Smooth muscle cell (in vitro differentiated cells): ENCODE measurements at regions not wholly inside any gene's neighbourhood (a gene's known extent, or its start where the extent isn't known, plus 50 kb on each side); places are given as distances from the start of the nearest gene placed in this dataset.

Experiments used
- DNase-seq: peaks from one replicate; lab custom pipeline; 2025; ENCODE audit not compliant: unreplicated experiment; lab: John Stamatoyannopoulos, UW
- H2AFZ ChIP-seq: fragments of 200-600 bp; sonication (generic); 2 replicates; pipeline ENCODE4 v1.6.0; 2016; ENCODE audit warnings: antibody characterized with exemption, low read depth, mild to moderate bottlenecking
- H3F3A ChIP-seq: fragments of 200-600 bp; sonication (generic); 2 replicates; pipeline ENCODE4 v1.6.0; 2017; ENCODE audit warnings: antibody characterized with exemption, low read depth
- H3K27ac ChIP-seq: fragments of 200-600 bp; sonication (generic); 2 replicates; pipeline ENCODE4 v1.5.1; 2016; ENCODE audit warnings: low read depth, mild to moderate bottlenecking
- H3K27me3 ChIP-seq: fragments of 200-600 bp; sonication (generic); 2 replicates; pipeline ENCODE4 v1.6.1; 2016; ENCODE audit warnings: low read depth, mild to moderate bottlenecking
- H3K36me3 ChIP-seq: fragments of 200-600 bp; sonication (generic); 2 replicates; pipeline ENCODE4 v1.5.1; 2016; ENCODE audit warnings: low read depth
- H3K4me1 ChIP-seq: fragments of 200-600 bp; sonication (generic); 2 replicates; pipeline ENCODE4 v1.5.1; 2016; ENCODE audit warnings: low read depth
- H3K4me2 ChIP-seq: fragments of 200-600 bp; sonication (generic); 2 replicates; pipeline ENCODE4 v1.6.0; 2016; ENCODE audit warnings: mild to moderate bottlenecking
- H3K4me3 ChIP-seq: fragments of 200-600 bp; sonication (generic); 2 replicates; pipeline ENCODE4 v1.5.1; 2016; ENCODE audit warnings: mild to moderate bottlenecking
- H3K79me2 ChIP-seq: fragments of 200-600 bp; sonication (generic); 2 replicates; pipeline ENCODE4 v1.6.0; 2016; ENCODE audit warnings: low read depth, mild to moderate bottlenecking
- H3K9ac ChIP-seq: fragments of 200-600 bp; sonication (generic); 2 replicates; pipeline ENCODE4 v1.6.0; 2016; ENCODE audit warnings: low read depth
- H3K9me3 ChIP-seq: fragments of 200-600 bp; sonication (generic); replicated peaks from 2 replicates; pipeline ENCODE4 v1.5.1; 2016; ENCODE audit warnings: low read depth
- H4K20me1 ChIP-seq: fragments of 200-600 bp; sonication (generic); 2 replicates; pipeline ENCODE4 v1.6.0; 2016; ENCODE audit warnings: low read depth
- CTCF ChIP-seq: fragments of 200-600 bp; sonication (generic); IDR thresholded peaks from 2 replicates; pipeline ENCODE4 v1.5.1; 2017; ENCODE audit warnings: borderline replicate concordance, mild to moderate bottlenecking, antibody characterized with exemption; ENCODE audit not compliant: insufficient read depth, poor library complexity, severe bottlenecking
- WGBS: methylation state at CpG from one replicate; pipeline ENCODE4 v1.1.7; 2016; ENCODE audit warnings: low lambda C conversion rate; 5-methylcytosine and 5-hydroxymethylcytosine counted together

DNA sequence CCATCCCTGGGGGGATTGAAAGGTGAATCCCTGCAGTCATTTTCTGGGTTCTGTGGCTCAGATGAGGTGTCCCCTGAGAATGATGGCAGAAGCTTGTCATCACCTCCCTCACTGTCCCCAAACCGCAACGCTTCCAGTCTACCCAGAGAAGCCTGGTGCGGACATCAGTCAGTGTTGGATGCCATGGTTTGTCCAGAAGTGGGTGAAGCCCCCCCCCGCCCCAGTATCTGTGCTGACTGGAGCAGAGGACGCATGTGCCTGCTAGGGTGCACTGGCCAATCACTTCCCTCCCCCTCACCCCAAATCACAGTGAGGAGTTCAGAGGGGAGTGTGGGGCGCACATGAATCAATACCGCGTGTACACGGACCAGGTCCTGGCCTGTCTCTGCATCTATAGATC, 150.5 kb downstream of the TEX29 start:
- no peaks in the 10 kb centered on the region for H3F3A ChIP-seq
- H3K79me2 ChIP-seq = no peaks in the 10 kb centered on the region
- H3K4me3 ChIP-seq = no peak overlapping the region
- H3K27ac ChIP-seq = no peak overlapping the region
- 92% methylated on average over 9 of the region's 9 CpGs for WGBS
- no peak for TF ChIP-seq CTCF
- no peak overlapping the region for H2AFZ ChIP-seq
- H3K9me3 ChIP-seq = no peaks in the 10 kb centered on the region
- H3K27me3 ChIP-seq = peaks cover 9% of the 10 kb centered on the region
- H3K9ac ChIP-seq = no peak overlapping the region
- no peaks in the 10 kb centered on the region for H3K36me3 ChIP-seq
- no peaks in the 10 kb centered on the region for H3K4me1 ChIP-seq
- no peak for DNase-seq
- H4K20me1 ChIP-seq = no peaks in the 10 kb centered on the region
- no peak overlapping the region for H3K4me2 ChIP-seq

- Histone ChIP-seq H2AFZ (no peak overlapping the region), H3K9me3 (no peaks in the 10 kb centered on the region), H3K4me1 (no peaks in the 10 kb centered on the region), H3K4me2 (no peak overlapping the region), H4K20me1 (no peaks in the 10 kb centered on the region), H3K4me3 (no peak overlapping the region), H3K79me2 (no peaks in the 10 kb centered on the region), H3K36me3 (no peaks in the 10 kb centered on the region), H3F3A (no peaks in the 10 kb centered on the region), H3K9ac (no peak overlapping the region), H3K27ac (no peak overlapping the region), H3K27me3 (peaks cover 9% of the 10 kb centered on the region)
- no peak for DNase-seq
- no peak for TF ChIP-seq CTCF
- 94% methylated on average over 10 of the region's 10 CpGs for WGBS
Measured at GRCh38 chr13:111472083-111472482, 151.6 kb downstream of the TEX29 start.

DNA sequence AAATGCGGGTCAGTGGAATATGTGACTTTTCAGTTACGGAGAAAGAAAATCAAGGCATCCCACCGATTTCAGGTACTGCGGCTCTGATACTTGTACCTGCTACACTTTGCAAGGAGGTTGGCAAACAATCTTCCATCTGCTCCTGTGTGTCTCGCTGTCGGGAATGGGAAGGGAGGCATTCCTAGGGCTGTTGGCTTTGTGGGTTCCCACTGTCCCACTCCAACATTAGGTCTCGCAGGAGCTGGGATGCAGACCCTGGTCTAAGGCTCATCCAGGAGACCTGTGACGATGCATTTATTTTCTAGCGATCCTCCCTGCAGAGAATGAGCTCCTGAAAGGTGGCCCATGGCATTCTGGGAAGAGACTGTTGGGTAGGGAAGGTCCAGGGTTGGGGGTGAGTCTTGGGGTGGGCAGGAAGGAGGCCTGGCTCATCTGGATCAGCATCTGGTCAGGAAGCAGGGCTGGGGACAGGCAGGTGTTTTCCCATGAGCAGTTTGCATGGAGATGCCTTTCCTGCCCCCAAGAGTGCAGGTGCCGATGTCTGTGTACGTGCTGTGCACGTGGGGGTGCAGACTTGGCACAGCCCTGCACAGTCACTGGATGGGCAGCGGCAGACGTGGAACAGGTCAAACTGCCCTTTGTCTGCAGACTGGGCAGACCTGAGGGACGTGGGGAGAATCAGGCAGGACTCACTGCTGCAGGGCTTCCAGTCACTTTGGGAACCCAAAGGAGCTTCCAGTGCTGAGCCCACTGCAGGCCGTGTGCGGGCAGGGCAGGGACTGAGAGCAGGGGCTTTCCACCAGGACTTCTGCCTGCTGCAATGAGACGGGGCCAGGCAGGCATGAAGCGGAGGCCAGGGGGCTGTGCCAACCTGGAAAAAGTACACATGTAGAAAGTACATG, 152.4 kb downstream of the TEX29 start:
- Histone ChIP-seq H3K79me2 (no peaks in the 10 kb centered on the region), H4K20me1 (no peaks in the 10 kb centered on the region), H2AFZ (no peak overlapping the region), H3K9ac (no peak overlapping the region), H3K27me3 (peaks cover 9% of the 10 kb centered on the region), H3K27ac (no peak overlapping the region), H3K4me1 (no peaks in the 10 kb centered on the region), H3F3A (no peaks in the 10 kb centered on the region), H3K4me3 (no peak overlapping the region), H3K4me2 (no peak overlapping the region), H3K36me3 (no peaks in the 10 kb centered on the region), H3K9me3 (no peaks in the 10 kb centered on the region)
- TF ChIP-seq CTCF = no peak
- no peak for DNase-seq
- 86% methylated on average over 19 of the region's 19 CpGs for WGBS
